H9 (cell line): ENCODE measurements at regions not wholly inside any gene's neighbourhood (a gene's known extent, or its start where the extent isn't known, plus 50 kb on each side); places are given as distances from the start of the nearest gene placed in this dataset.

Experiments
- DNase-seq: peaks from one replicate; pipeline ENCODE4 v3.0.0-alpha.2; 2017
- H2AFZ ChIP-seq: one replicate; pipeline ENCODE4 v1.6.1; 2013; ENCODE audit warnings: mild to moderate bottlenecking, low read length, control low read depth, moderate library complexity
- H2AK5ac ChIP-seq: 2 replicates; pipeline ENCODE4 v1.6.1; 2013; ENCODE audit warnings: low read length, control low read depth, mixed read lengths; ENCODE audit not compliant: insufficient read length
- H2BK120ac ChIP-seq: one replicate; pipeline ENCODE4 v1.6.1; 2013; ENCODE audit warnings: low read depth, mild to moderate bottlenecking, low read length, control low read depth, inconsistent platforms; ENCODE audit not compliant: poor library complexity, severe bottlenecking
- H2BK12ac ChIP-seq: 2 replicates; pipeline ENCODE4 v1.6.1; 2013; ENCODE audit warnings: low read length, control low read depth, mixed read lengths, low read depth; ENCODE audit not compliant: insufficient read length
- H2BK15ac ChIP-seq: 2 replicates; pipeline ENCODE4 v1.6.1; 2013; ENCODE audit warnings: low read depth, low read length, control low read depth
- H2BK20ac ChIP-seq: one replicate; pipeline ENCODE4 v1.6.1; 2013; ENCODE audit warnings: low read depth, mild to moderate bottlenecking, low read length, control low read depth, inconsistent platforms; ENCODE audit not compliant: poor library complexity, severe bottlenecking
- H2BK5ac ChIP-seq: 2 replicates; pipeline ENCODE4 v1.6.1; 2013; ENCODE audit warnings: low read length, control low read depth, mixed read lengths; ENCODE audit not compliant: insufficient read length
- H3K14ac ChIP-seq: 2 replicates; pipeline ENCODE4 v1.6.1; 2013; ENCODE audit warnings: low read length, control low read depth; ENCODE audit not compliant: insufficient read depth
- H3K18ac ChIP-seq: 2 replicates; pipeline ENCODE4 v1.6.1; 2013; ENCODE audit warnings: low read depth, mild to moderate bottlenecking, mixed read lengths, low read length, control low read depth; ENCODE audit not compliant: insufficient read length
- H3K23ac ChIP-seq: 2 replicates; pipeline ENCODE4 v1.6.1; 2013; ENCODE audit warnings: low read length, control low read depth, mixed read lengths, low read depth; ENCODE audit not compliant: insufficient read length
- H3K23me2 ChIP-seq: 2 replicates; pipeline ENCODE4 v1.6.1; 2013; ENCODE audit warnings: low read depth, mild to moderate bottlenecking, mixed read lengths, low read length, control low read depth; ENCODE audit not compliant: insufficient read length, poor library complexity, severe bottlenecking
- H3K27ac ChIP-seq: 2 replicates; pipeline ENCODE4 v1.5.1; 2013; ENCODE audit warnings: low read length, control low read depth, mixed read lengths, low read depth; ENCODE audit not compliant: insufficient read length
- H3K27me3 ChIP-seq: 2 replicates; pipeline ENCODE4 v1.6.1; 2013; ENCODE audit warnings: low read length, control low read depth, inconsistent platforms; ENCODE audit not compliant: insufficient read depth
- H3K4ac ChIP-seq: 2 replicates; pipeline ENCODE4 v1.6.1; 2013; ENCODE audit warnings: low read depth, mild to moderate bottlenecking, control low read depth, inconsistent platforms, low read length, moderate library complexity
- H3K4me1 ChIP-seq: 2 replicates; pipeline ENCODE4 v1.6.1; 2013; ENCODE audit warnings: low read length, control low read depth, inconsistent platforms; ENCODE audit not compliant: insufficient read depth
- H3K4me2 ChIP-seq: 2 replicates; pipeline ENCODE4 v1.6.1; 2013; ENCODE audit warnings: low read length, control low read depth, mixed read lengths; ENCODE audit not compliant: insufficient read length, insufficient read depth
- H3K56ac ChIP-seq: 2 replicates; pipeline ENCODE4 v1.6.1; 2013; ENCODE audit warnings: low read depth, mild to moderate bottlenecking, mixed read lengths, low read length, control low read depth; ENCODE audit not compliant: insufficient read length
- H3K79me1 ChIP-seq: 2 replicates; pipeline ENCODE4 v1.6.1; 2013; ENCODE audit warnings: low read depth, mild to moderate bottlenecking, moderate library complexity, low read length, control low read depth, inconsistent platforms; ENCODE audit not compliant: insufficient read depth, poor library complexity, severe bottlenecking
- H3K79me2 ChIP-seq: 2 replicates; pipeline ENCODE4 v1.6.1; 2013; ENCODE audit warnings: low read length, control low read depth, inconsistent platforms; ENCODE audit not compliant: insufficient read depth
- H3K9ac ChIP-seq: 2 replicates; pipeline ENCODE4 v1.6.1; 2013; ENCODE audit warnings: low read length, control low read depth, mixed read lengths; ENCODE audit not compliant: insufficient read length; ENCODE audit errors: extremely low read depth
- H3K9me3 ChIP-seq: one replicate; pipeline ENCODE4 v1.6.1; 2013; ENCODE audit warnings: low read depth, low read length, inconsistent platforms; ENCODE audit not compliant: control insufficient read depth
- H3T11ph ChIP-seq: one replicate; pipeline ENCODE4 v1.6.1; 2013; ENCODE audit warnings: mild to moderate bottlenecking, low read length, control low read depth, inconsistent platforms
- H4K20me1 ChIP-seq: one replicate; pipeline ENCODE4 v1.6.1; 2013; ENCODE audit not compliant: control insufficient read depth, insufficient read length, insufficient read depth
- H4K5ac ChIP-seq: 2 replicates; pipeline ENCODE4 v1.6.1; 2013; ENCODE audit warnings: low read depth, mild to moderate bottlenecking, mixed read lengths, low read length, control low read depth; ENCODE audit not compliant: insufficient read length
- H4K8ac ChIP-seq: replicated peaks from 2 replicates; pipeline ENCODE4 v1.6.1; 2013; ENCODE audit warnings: low read length, control low read depth, mixed read lengths, low read depth; ENCODE audit not compliant: insufficient read length
- H4K91ac ChIP-seq: 2 replicates; pipeline ENCODE4 v1.6.1; 2013; ENCODE audit warnings: low read depth, mild to moderate bottlenecking, moderate library complexity, mixed read lengths, low read length, control low read depth; ENCODE audit not compliant: insufficient read length
- H3K27ac Mint-ChIP-seq, 3 experiments: 2 replicates in 2 of 3; 3 replicates in 1 of 3; pipeline ENCODE4 v1.8.0; 2020 to 2021; ENCODE audit warnings: mixed read lengths in 3 of 3, mild to moderate bottlenecking in 1 of 3, moderate library complexity in 1 of 3
- H3K27me3 Mint-ChIP-seq: 2 replicates; pipeline ENCODE4 v1.8.0; 2021; ENCODE audit warnings: low read depth, mild to moderate bottlenecking, moderate library complexity, mixed read lengths
- H3K36me3 Mint-ChIP-seq, 3 experiments: 2 replicates in 2 of 3; 3 replicates in 1 of 3; pipeline ENCODE4 v1.8.0; 2020 to 2021; ENCODE audit warnings: low read depth in 3 of 3, mixed read lengths in 3 of 3; ENCODE audit not compliant: insufficient read depth in 1 of 3
- H3K4me1 Mint-ChIP-seq, 2 experiments: 2 replicates each; pipeline ENCODE4 v1.8.0; 2020; ENCODE audit warnings: mixed read lengths in 2 of 2
- H3K4me3 Mint-ChIP-seq, 2 experiments: 2 replicates in 1 of 2; 3 replicates in 1 of 2; pipeline ENCODE4 v1.8.0; 2020 to 2021; ENCODE audit warnings: mild to moderate bottlenecking in 2 of 2, mixed read lengths in 2 of 2, moderate library complexity in 1 of 2
- H3K9me3 Mint-ChIP-seq, 2 experiments: 2 replicates in 1 of 2; 3 replicates in 1 of 2; pipeline ENCODE4 v1.8.0; 2020; ENCODE audit warnings: mild to moderate bottlenecking in 2 of 2, mixed read lengths in 2 of 2, moderate library complexity in 1 of 2
- CTCF ChIP-seq: fragments of 200-600 bp; sonication (generic); conservative IDR thresholded peaks from 3 replicates; pipeline ENCODE4 v1.8.0; 2021; ENCODE audit warnings: antibody characterized with exemption, mild to moderate bottlenecking
- WGBS: extraction: QIAGEN DNeasy Blood & Tissue Kit; methylation state at CpG from one replicate; pipeline ENCODE4 v1.1.7; 2013; ENCODE audit warnings: missing lambda C conversion rate, low lambda C conversion rate, mixed read lengths; ENCODE audit not compliant: insufficient read length; ENCODE audit errors: extremely low coverage; 5-methylcytosine and 5-hydroxymethylcytosine counted together

DNA sequence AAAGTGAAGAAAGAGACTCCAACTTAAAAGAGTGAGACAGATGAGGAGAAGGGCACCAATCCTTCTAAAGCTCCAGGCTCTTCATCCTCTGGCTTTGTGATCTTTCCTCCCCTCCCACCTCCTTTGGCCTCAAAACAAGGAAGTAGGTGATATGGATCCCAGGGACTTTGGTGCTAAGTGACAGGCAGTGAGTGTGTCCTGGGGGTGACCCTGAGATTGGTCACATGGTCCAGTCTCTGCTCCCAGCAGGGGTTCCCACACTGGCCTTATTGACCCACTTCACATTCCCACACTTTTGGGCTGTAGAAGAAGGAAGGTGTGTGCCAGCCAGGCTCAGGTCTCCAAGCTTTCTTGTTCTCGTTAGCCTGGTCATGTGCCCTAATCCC lies 401.2 kb upstream of the PROX1 start:
- no peak for TF ChIP-seq CTCF
- no peak overlapping the region for H2BK120ac ChIP-seq
- H3K27me3 ChIP-seq = no peaks in the 10 kb centered on the region
- no peak overlapping the region for H2BK20ac ChIP-seq
- no peak overlapping the region for H2BK12ac ChIP-seq
- no peak overlapping the region for H3K4me2 ChIP-seq
- Mint-ChIP-seq H3K36me3 (no peaks in the 10 kb centered on the region), H3K27me3 (peaks cover 2% of the 10 kb centered on the region; the same call in 1 of the 2 replicates), H3K4me3 (no peak overlapping the region), H3K9me3 (no peaks in the 10 kb centered on the region), H3K27ac (no peak overlapping the region), H3K4me1 (no peaks in the 10 kb centered on the region)
- no peaks in the 10 kb centered on the region for H4K20me1 ChIP-seq
- no peak overlapping the region for H3K56ac ChIP-seq
- H2AFZ ChIP-seq = no peak overlapping the region
- H2BK5ac ChIP-seq = no peak overlapping the region
- H3K79me2 ChIP-seq = no peaks in the 10 kb centered on the region
- H3K14ac ChIP-seq = no peak overlapping the region
- no peaks in the 10 kb centered on the region for H3K79me1 ChIP-seq
- H3K18ac ChIP-seq = no peak overlapping the region
- H3K4me1 ChIP-seq = no peaks in the 10 kb centered on the region
- H3K9me3 ChIP-seq = no peaks in the 10 kb centered on the region
- H2BK15ac ChIP-seq = no peak overlapping the region
- no CpG with 5 or more reads among the region's 1 CpG for WGBS
- no peaks in the 10 kb centered on the region for H3K23me2 ChIP-seq
- no peak for DNase-seq
- H3K4ac ChIP-seq = no peak overlapping the region
- H3K9ac ChIP-seq = no peak overlapping the region
- H4K8ac ChIP-seq = no peak overlapping the region
- H2AK5ac ChIP-seq = no peak overlapping the region
- H4K91ac ChIP-seq = no peak overlapping the region
- no peak overlapping the region for H4K5ac ChIP-seq
- H3K27ac ChIP-seq = no peak overlapping the region
- no peak overlapping the region for H3T11ph ChIP-seq
- no peak overlapping the region for H3K23ac ChIP-seq
